Heart left ventricle (tissue), 16 donors: ENCODE measurements at regions not wholly inside any gene's neighbourhood (a gene's known extent, or its start where the extent isn't known, plus 50 kb on each side); places are given as distances from the start of the nearest gene placed in this dataset.

Experiments
- ATAC-seq, 4 donors: fragments of 200-7000 bp; cut with Tn5 transposase; one replicate each; pipeline ENCODE4 v1.9.1; 2020 to 2022; ENCODE audit warnings: moderate library complexity in 4 of 4, mild to moderate bottlenecking in 3 of 4, moderate number of reproducible peaks in 1 of 4
- DNase-seq, 5 donors: peaks; one replicate each; pipeline ENCODE4 v3.0.0-alpha.2; 2020
- H3K27ac ChIP-seq, 12 donors: fragments of 200-600 bp; sonication (generic) in 4 of 12; one replicate each; pipeline versions ENCODE4 v1.5.0 to v1.8.0; 2016 to 2022; ENCODE audit warnings: mild to moderate bottlenecking in 2 of 12
- H3K27me3 ChIP-seq, 9 donors: fragments of 200-600 bp; sonication (generic) in 2 of 9; one replicate each; pipeline versions ENCODE4 v1.5.1 to v1.8.0; 2016 to 2022; ENCODE audit warnings: mild to moderate bottlenecking in 3 of 9
- H3K36me3 ChIP-seq, 9 donors: fragments of 200-600 bp; sonication (generic) in 2 of 9; one replicate each; pipeline versions ENCODE4 v1.5.0 to v1.8.0; 2018 to 2022; ENCODE audit warnings: mild to moderate bottlenecking in 2 of 9
- H3K4me1 ChIP-seq, 12 donors: fragments of 200-600 bp; sonication (generic) in 4 of 12; one replicate each; pipeline versions ENCODE4 v1.5.0 to v1.8.0; 2016 to 2022; ENCODE audit warnings: mild to moderate bottlenecking in 3 of 12
- H3K4me3 ChIP-seq, 12 donors: fragments of 200-600 bp; sonication (generic) in 4 of 12; one replicate each; pipeline versions ENCODE4 v1.5.0 to v1.8.0; 2017 to 2022; ENCODE audit warnings: mild to moderate bottlenecking in 9 of 12, moderate library complexity in 4 of 12
- H3K9me3 ChIP-seq, 12 donors: fragments of 200-600 bp; sonication (generic) in 4 of 12; one replicate each; pipeline versions ENCODE4 v1.5.0 to v1.8.0; 2016 to 2022; ENCODE audit warnings: mild to moderate bottlenecking in 1 of 12
- POLR2A ChIP-seq, 2 donors: fragments of 450-650 bp; IDR thresholded peaks; one replicate each; pipeline ENCODE4 v1.6.1; 2017; ENCODE audit warnings: antibody characterized with exemption in 2 of 2, mild to moderate bottlenecking in 2 of 2, moderate library complexity in 2 of 2
- WGBS, 4 donors: extraction: QIAGEN DNeasy Blood & Tissue Kit in 2 of 4; methylation state at CpG; one replicate each; pipeline versions ENCODE4 v1.1.5 to v1.1.7; 2013 to 2018; 5-methylcytosine and 5-hydroxymethylcytosine counted together
- intact Hi-C, 10 donors: fragments of 100-400 bp; cut with DNase I; formaldehyde crosslinking; loops; one replicate each; pipeline versions ENCODE4 v1.11.1 to v1.14.2; 2022
- TF ChIP-seq, protein P1 (sequence below), 12 donors: fragments of 200-600 bp; sonication (generic) in 4 of 12; IDR thresholded peaks; one replicate each; pipeline versions ENCODE4 v1.5.0 to v1.8.0; 2018 to 2022; ENCODE audit warnings: antibody characterized with exemption in 12 of 12, mild to moderate bottlenecking in 5 of 12
- donor health status: ischemic (EF 13 %, LVEDD 7.1; RV severe dilation, severe dysfunction).
- donor health status: healthy with polysubstance abuse.
- donor health status: DM: no; HTN: yes; CAD: no.
- donor health status: DM: no; HTN: no; CAD: no.
- donor health status: ischemic (EF 25% LVEDD 6.9; RV normal size, moderate dysfunction).
- donor health status: ischemic (EF 25% LVEDD 5.7; RV mildly dilated, moderate dysfunction).
- donor health status: healthy.
- donor health status: DM: yes; HTN: yes; CAD: no.
- donor health status: ischemic (EF 35%, LVEDD 5.7; RV mildly dilated, moderate dysfunction).
- donor health status: nonischemic (EF 11% LVEDD 7.7; RV severe dilation, severe dysfunction).
- donor health status: DM: yes; HTN: yes; CAD: no.
- donor health status: PGD.
- donor health status: ischemic (EF 29% LVEDD 5.4; RV normal size, mild dysfunction).
- donor health status: nonischemic (EF 23%, LVEDD 6.1; RV moderate dilation, normal function).

- Histone ChIP-seq H3K4me3 (no peak overlapping the region), H3K27me3 (no peaks in the 10 kb centered on the region), H3K9me3 (peaks cover 0 to 17% (median 7%) of the 10 kb centered on the region in 12 donors), H3K27ac (no peak overlapping the region), H3K4me1 (no peaks in the 10 kb centered on the region), H3K36me3 (no peaks in the 10 kb centered on the region)
- no peak for TF ChIP-seq POLR2A (IDR thresholded peaks at IDR 0.05)
- TF ChIP-seq, protein P1, sequence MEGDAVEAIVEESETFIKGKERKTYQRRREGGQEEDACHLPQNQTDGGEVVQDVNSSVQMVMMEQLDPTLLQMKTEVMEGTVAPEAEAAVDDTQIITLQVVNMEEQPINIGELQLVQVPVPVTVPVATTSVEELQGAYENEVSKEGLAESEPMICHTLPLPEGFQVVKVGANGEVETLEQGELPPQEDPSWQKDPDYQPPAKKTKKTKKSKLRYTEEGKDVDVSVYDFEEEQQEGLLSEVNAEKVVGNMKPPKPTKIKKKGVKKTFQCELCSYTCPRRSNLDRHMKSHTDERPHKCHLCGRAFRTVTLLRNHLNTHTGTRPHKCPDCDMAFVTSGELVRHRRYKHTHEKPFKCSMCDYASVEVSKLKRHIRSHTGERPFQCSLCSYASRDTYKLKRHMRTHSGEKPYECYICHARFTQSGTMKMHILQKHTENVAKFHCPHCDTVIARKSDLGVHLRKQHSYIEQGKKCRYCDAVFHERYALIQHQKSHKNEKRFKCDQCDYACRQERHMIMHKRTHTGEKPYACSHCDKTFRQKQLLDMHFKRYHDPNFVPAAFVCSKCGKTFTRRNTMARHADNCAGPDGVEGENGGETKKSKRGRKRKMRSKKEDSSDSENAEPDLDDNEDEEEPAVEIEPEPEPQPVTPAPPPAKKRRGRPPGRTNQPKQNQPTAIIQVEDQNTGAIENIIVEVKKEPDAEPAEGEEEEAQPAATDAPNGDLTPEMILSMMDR (IDR thresholded peaks at IDR 0.05) = no peak
- DNase-seq (no peak), ATAC-seq (no peak)
- intact Hi-C loops = no loop called here
- 52 to 98% (median 95%) methylated on average over 1 of the region's 1 CpG for WGBS, 4 donors
Observed at GRCh38 chr14:53500191-53500590, 347.1 kb upstream of the DDHD1 start.

DNA sequence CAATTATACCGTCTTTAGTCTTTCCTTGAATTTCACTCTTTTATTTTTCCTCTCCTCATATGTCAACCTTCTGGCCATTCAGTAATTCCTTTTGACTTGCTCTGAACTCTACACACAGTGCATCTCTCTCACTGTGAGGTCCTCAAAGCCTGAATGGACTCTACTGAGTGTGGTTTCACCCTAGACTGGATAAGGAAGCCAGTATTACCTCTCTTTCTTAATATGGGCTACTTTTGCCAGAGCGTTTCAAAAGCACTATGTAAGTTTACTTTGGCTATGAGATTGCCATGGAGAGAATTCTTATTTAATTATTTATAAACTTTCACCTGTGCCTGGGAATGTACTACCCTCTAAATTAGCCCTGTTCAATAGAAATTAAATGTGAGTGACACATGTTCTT lies 343.5 kb upstream of the DDHD1 start:
- intact Hi-C loops = no loop called here
- Histone ChIP-seq H3K36me3 (no peaks in the 10 kb centered on the region), H3K27me3 (no peaks in the 10 kb centered on the region), H3K4me1 (no peaks in the 10 kb centered on the region), H3K27ac (no peak overlapping the region), H3K4me3 (no peak overlapping the region), H3K9me3 (no peaks in the 10 kb centered on the region)
- no peak for ATAC-seq
- DNase-seq = no peak
- TF ChIP-seq POLR2A (IDR thresholded peaks at IDR 0.05) = no peak
- TF ChIP-seq, protein P1 (IDR thresholded peaks at IDR 0.05) = no peak
- 93 to 97% (median 93%) methylated on average over 2 of the region's 2 CpGs for WGBS, 4 donors

GRCh38 chr14:53495846-53496343 lies 342.8 kb upstream of the DDHD1 start:
- no peaks in the 10 kb centered on the region for H3K36me3 ChIP-seq
- no peaks in the 10 kb centered on the region for H3K4me1 ChIP-seq
- intact Hi-C loops = no loop called here
- WGBS, 4 donors = 92 to 93% (median 92%) methylated on average over 9 of the region's 9 CpGs
- no peak overlapping the region for H3K4me3 ChIP-seq
- H3K27ac ChIP-seq = no peak overlapping the region
- ATAC-seq (no peak), DNase-seq (no peak)
- no peak for TF ChIP-seq POLR2A (IDR thresholded peaks at IDR 0.05)
- TF ChIP-seq, protein P1 (IDR thresholded peaks at IDR 0.05) = no peak
- H3K9me3 ChIP-seq = no peaks in the 10 kb centered on the region
- no peaks in the 10 kb centered on the region for H3K27me3 ChIP-seq

DNA sequence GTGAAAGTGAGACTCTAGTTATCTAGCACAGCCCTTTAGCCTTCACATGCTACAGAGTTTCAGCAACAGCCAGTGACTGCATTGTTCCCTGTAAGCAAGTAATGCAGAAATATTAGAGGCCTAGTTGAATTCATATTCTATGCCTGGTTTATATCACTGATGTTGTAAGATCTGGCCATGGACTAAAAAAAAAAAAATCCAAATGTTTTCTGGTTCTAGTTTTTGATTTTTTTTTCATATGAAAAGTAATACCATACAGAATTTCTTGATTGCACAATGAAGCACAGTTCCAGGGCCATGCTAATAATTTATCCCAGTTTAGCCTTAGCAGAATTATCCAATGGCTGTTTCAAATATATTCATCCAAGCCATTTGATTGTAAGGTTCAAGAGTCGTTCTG lies 341.5 kb upstream of the DDHD1 start:
- TF ChIP-seq, protein P1 (IDR thresholded peaks at IDR 0.05) = no peak
- no peak for TF ChIP-seq POLR2A (IDR thresholded peaks at IDR 0.05)
- intact Hi-C loops = no loop called here
- WGBS, 4 donors = 77 to 79% (median 77%) methylated on average over 1 of the region's 1 CpG
- Histone ChIP-seq H3K27me3 (no peaks in the 10 kb centered on the region), H3K4me3 (no peak overlapping the region), H3K27ac (peak overlapping the region in 1 of 12 donors; percentile 15), H3K36me3 (no peaks in the 10 kb centered on the region), H3K4me1 (no peaks in the 10 kb centered on the region), H3K9me3 (no peaks in the 10 kb centered on the region)
- ATAC-seq (no peak), DNase-seq (no peak)
